HS-5 (cell line): ENCODE measurements at regions not wholly inside any gene's neighbourhood (a gene's known extent, or its start where the extent isn't known, plus 50 kb on each side); places are given as distances from the start of the nearest gene placed in this dataset.

Experiments
- DNase-seq: peaks from one replicate; pipeline ENCODE4 v3.0.0-alpha.2; 2012; ENCODE audit warnings: low read depth

GRCh38 chr1:232382671-232383070 lies 247.3 kb downstream of the SIPA1L2 start:
- DNase-seq = no peak

- no peak for DNase-seq
These were observed 248.4 kb downstream of the SIPA1L2 start for GRCh38 chr1:232381394-232382100.

GRCh38 chr1:232380596-232380995 lies 249.3 kb downstream of the SIPA1L2 start:
- no peak for DNase-seq

GRCh38 chr1:232380131-232380530 lies 249.8 kb downstream of the SIPA1L2 start:
- no peak for DNase-seq

- no peak for DNase-seq
These were observed 250.9 kb downstream of the SIPA1L2 start for GRCh38 chr1:232379063-232379434.

GRCh38 chr1:232378266-232379062 lies 251.5 kb downstream of the SIPA1L2 start:
- DNase-seq = no peak

GRCh38 chr1:232377494-232377770 lies 252.5 kb downstream of the SIPA1L2 start:
- no peak for DNase-seq

- no peak for DNase-seq
These were observed 253.1 kb downstream of the SIPA1L2 start for GRCh38 chr1:232376632-232377493.

- DNase-seq = no peak
These were observed 257.0 kb downstream of the SIPA1L2 start for GRCh38 chr1:232372841-232373440.

GRCh38 chr1:232372431-232372830 lies 257.5 kb downstream of the SIPA1L2 start:
- no peak for DNase-seq

- DNase-seq = no peak
These were observed 260.3 kb downstream of the SIPA1L2 start for GRCh38 chr1:232369451-232370296.

- DNase-seq = no peak
These were observed 261.1 kb downstream of the SIPA1L2 start for GRCh38 chr1:232368821-232369321.

GRCh38 chr1:232367293-232367692 lies 262.6 kb downstream of the SIPA1L2 start:
- no peak for DNase-seq

GRCh38 chr1:232364654-232365382 lies 265.1 kb downstream of the SIPA1L2 start:
- no peak for DNase-seq

- no peak for DNase-seq
These were observed 266.9 kb downstream of the SIPA1L2 start for GRCh38 chr1:232363008-232363407.

GRCh38 chr1:232357416-232357815 lies 272.5 kb downstream of the SIPA1L2 start:
- no peak for DNase-seq

- DNase-seq = no peak
These were observed 274.5 kb downstream of the SIPA1L2 start for GRCh38 chr1:232355162-232356006.

GRCh38 chr1:232353001-232353400 lies 276.9 kb downstream of the SIPA1L2 start:
- DNase-seq = no peak

GRCh38 chr1:232352366-232352765 lies 277.6 kb downstream of the SIPA1L2 start:
- no peak for DNase-seq

GRCh38 chr1:232351335-232351734 lies 278.6 kb downstream of the SIPA1L2 start:
- no peak for DNase-seq
